ENCODE measurements at regions not wholly inside any gene's neighbourhood (a gene's known extent, or its start where the extent isn't known, plus 50 kb on each side); places are given as distances from the start of the nearest gene placed in this dataset.

DNA sequence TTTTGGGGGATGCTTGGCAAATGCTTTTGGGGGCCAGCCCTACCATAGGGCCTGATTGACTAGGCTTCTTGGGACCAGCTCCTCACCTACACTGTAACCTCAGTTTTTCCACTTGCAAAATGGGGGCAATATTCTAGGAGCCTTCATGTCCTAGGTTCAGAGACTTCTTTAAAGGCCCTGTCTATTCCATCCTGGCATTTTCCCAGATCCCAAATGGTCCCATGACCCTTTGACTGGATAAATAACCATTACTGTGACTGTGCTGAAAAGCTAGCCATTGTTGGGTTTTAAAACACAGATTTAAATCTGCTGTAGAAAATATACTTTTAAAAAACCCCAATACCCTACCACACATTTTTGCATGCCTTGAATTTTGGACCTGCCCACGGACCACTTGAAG, 149.8 kb downstream of the EFNB1 start:
- Histone ChIP-seq H4K20me1 (ENCODE audit: insufficient read depth) (no peaks in the 10 kb centered on the region), H3K9me2 (no peaks in the 10 kb centered on the region), H3K79me2 (ENCODE audit: insufficient read depth) (no peaks in the 10 kb centered on the region), H3F3A (replicated peaks; ENCODE audit: insufficient read depth) (no peaks in the 10 kb centered on the region), H3K9ac (no peak overlapping the region), H2AFZ (ENCODE audit: low read depth) (no peak overlapping the region), H3K27ac (ENCODE audit: low read depth in 2 of 2, low read length in 1 of 2) (no peak overlapping the region), H3K4me3 (ENCODE audit: low read depth in 2 of 2, low read length in 1 of 2) (no peak overlapping the region), H3K4me2 (no peak overlapping the region), H3K9me3 (no peaks in the 10 kb centered on the region), H3K4me1 (ENCODE audit: control insufficient read depth in 1 of 2, insufficient read depth in 2 of 2, low read depth in 1 of 2, low read length in 1 of 2) (no peaks in the 10 kb centered on the region), H3K36me3 (replicated peaks in 1 of 2; ENCODE audit: control insufficient read depth in 1 of 2, insufficient read depth in 2 of 2, low read length in 1 of 2) (no peaks in the 10 kb centered on the region), H3K27me3 (ENCODE audit: insufficient read depth) (0 out of 2 replicates have a peak, but pooled peaks cover 7% of the 10 kb centered on the region)
- DNase-seq = no peak
- TF ChIP-seq YY1 (IDR thresholded peaks at IDR 0.05; ENCODE audit: low read depth) (no peak), USF2 (IDR thresholded peaks at IDR 0.05; ENCODE audit: borderline replicate concordance, low read depth, low read length) (no peak), IRF3 (IDR thresholded peaks at IDR 0.05; ENCODE audit: low read depth, low read length) (no peak), SIN3A (IDR thresholded peaks at IDR 0.05; ENCODE audit: borderline replicate concordance, low read depth, low read length) (no peak), GATA2 (CRISPR knock-in tag; IDR thresholded peaks at IDR 0.05) (no peak), POLR2AphosphoS5 (IDR thresholded peaks at IDR 0.05; ENCODE audit: low read depth, low read length) (no peak), TEAD4 (IDR thresholded peaks at IDR 0.05; ENCODE audit: borderline replicate concordance, insufficient read depth) (no peak), GABPA (IDR thresholded peaks at IDR 0.05; ENCODE audit: low read depth) (no peak), RFX5 (IDR thresholded peaks at IDR 0.05; ENCODE audit: low read length) (no peak), CHD2 (IDR thresholded peaks at IDR 0.05; ENCODE audit: low read length, partially characterized antibody) (no peak), ZBTB33 (IDR thresholded peaks at IDR 0.05; ENCODE audit: borderline replicate concordance, low read depth) (no peak), EZH2phosphoT487 (IDR thresholded peaks at IDR 0.05; ENCODE audit: borderline replicate concordance, low read depth) (no peak), FOXM1 (IDR thresholded peaks at IDR 0.05; ENCODE audit: low read depth) (no peak), JUND (IDR thresholded peaks at IDR 0.05) (no peak), EP300 (IDR thresholded peaks at IDR 0.05; ENCODE audit: borderline replicate concordance in 1 of 2, low read depth in 1 of 2, low read length in 1 of 2) (no peak)
- TF ChIP-seq, protein P1, sequence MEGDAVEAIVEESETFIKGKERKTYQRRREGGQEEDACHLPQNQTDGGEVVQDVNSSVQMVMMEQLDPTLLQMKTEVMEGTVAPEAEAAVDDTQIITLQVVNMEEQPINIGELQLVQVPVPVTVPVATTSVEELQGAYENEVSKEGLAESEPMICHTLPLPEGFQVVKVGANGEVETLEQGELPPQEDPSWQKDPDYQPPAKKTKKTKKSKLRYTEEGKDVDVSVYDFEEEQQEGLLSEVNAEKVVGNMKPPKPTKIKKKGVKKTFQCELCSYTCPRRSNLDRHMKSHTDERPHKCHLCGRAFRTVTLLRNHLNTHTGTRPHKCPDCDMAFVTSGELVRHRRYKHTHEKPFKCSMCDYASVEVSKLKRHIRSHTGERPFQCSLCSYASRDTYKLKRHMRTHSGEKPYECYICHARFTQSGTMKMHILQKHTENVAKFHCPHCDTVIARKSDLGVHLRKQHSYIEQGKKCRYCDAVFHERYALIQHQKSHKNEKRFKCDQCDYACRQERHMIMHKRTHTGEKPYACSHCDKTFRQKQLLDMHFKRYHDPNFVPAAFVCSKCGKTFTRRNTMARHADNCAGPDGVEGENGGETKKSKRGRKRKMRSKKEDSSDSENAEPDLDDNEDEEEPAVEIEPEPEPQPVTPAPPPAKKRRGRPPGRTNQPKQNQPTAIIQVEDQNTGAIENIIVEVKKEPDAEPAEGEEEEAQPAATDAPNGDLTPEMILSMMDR (IDR thresholded peaks at IDR 0.05) = no peak
- TF ChIP-seq, protein P2, sequence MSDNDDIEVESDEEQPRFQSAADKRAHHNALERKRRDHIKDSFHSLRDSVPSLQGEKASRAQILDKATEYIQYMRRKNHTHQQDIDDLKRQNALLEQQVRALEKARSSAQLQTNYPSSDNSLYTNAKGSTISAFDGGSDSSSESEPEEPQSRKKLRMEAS (IDR thresholded peaks at IDR 0.05; ENCODE audit: low read depth) = no peak
- TF ChIP-seq, protein P3, sequence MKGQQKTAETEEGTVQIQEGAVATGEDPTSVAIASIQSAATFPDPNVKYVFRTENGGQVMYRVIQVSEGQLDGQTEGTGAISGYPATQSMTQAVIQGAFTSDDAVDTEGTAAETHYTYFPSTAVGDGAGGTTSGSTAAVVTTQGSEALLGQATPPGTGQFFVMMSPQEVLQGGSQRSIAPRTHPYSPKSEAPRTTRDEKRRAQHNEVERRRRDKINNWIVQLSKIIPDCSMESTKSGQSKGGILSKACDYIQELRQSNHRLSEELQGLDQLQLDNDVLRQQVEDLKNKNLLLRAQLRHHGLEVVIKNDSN (IDR thresholded peaks at IDR 0.05; ENCODE audit: borderline replicate concordance, low read depth) = no peak
- ChIA-PET POLR2A (no interaction called here), CTCF (no interaction called here)
- WGBS (ENCODE audit: low lambda C conversion rate) = 5% methylated on average over 1 of the region's 1 CpG

Measured in SK-N-SH (cell line).